ENCODE measurements at regions not wholly inside any gene's neighbourhood (a gene's known extent, or its start where the extent isn't known, plus 50 kb on each side); places are given as distances from the start of the nearest gene placed in this dataset.
"Not testable (repeated sequence)": the region's sequence is repeated elsewhere in the genome, so short reads cannot be mapped to it uniquely, and the experiment has no call there.

DNA sequence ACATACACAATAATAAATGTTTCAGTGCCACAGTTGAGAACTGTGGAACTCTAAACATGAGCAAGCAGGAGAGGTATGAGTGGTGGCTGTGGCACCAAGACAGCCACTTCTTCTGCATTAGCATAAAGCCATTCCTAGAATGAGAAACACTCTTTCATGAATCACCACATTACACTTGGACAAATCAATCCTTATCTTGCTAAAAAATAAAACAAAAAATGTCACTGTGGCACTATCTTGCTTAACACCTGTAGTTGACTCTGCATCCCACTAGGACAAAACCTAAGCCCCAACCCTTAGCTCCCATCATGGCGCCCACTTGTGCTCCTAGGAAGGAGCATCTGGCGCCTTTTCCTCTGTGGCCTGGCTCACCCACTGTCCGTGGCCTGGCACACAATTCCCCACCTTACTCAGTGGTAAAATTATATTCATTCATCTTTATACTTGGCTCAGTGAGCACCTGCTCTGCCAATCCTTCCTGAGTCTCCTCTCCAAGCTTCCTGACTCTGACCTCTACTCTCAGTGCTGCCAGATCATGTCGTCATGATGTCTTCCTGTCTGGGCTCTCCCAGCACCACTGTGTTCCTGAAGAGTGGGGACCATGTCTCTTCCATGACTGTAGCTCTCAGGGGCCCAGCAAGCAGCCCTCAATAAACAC, 272.9 kb downstream of the LNPK start:
- TF ChIP-seq, protein P1, sequence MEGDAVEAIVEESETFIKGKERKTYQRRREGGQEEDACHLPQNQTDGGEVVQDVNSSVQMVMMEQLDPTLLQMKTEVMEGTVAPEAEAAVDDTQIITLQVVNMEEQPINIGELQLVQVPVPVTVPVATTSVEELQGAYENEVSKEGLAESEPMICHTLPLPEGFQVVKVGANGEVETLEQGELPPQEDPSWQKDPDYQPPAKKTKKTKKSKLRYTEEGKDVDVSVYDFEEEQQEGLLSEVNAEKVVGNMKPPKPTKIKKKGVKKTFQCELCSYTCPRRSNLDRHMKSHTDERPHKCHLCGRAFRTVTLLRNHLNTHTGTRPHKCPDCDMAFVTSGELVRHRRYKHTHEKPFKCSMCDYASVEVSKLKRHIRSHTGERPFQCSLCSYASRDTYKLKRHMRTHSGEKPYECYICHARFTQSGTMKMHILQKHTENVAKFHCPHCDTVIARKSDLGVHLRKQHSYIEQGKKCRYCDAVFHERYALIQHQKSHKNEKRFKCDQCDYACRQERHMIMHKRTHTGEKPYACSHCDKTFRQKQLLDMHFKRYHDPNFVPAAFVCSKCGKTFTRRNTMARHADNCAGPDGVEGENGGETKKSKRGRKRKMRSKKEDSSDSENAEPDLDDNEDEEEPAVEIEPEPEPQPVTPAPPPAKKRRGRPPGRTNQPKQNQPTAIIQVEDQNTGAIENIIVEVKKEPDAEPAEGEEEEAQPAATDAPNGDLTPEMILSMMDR (IDR thresholded peaks at IDR 0.05; ENCODE audit: extremely low read depth, missing control alignments) = no peak
- DNase-seq (ENCODE audit: low spot score) = no peak

DNA sequence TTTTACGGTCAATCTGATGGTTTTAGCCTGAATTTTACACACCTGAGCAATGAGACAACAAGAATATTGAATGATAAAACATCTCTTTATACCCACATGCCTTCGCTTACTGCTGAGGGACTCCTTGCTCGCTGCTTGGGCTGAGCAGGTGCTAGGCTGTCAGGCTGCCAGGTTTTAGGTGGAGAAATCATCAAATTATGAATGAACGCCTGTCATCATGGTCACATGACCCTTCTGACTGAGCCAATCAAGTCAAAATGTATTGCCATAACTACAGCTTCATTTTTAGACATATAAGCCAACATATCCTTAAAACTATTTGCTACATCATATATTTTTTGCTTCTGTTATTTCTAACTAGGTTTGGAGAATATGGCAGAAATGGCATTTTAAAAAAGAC, 274.0 kb downstream of the LNPK start:
- TF ChIP-seq, protein P1 (IDR thresholded peaks at IDR 0.05; ENCODE audit: extremely low read depth, missing control alignments) = no peak
- no peak for DNase-seq (ENCODE audit: low spot score)

DNA sequence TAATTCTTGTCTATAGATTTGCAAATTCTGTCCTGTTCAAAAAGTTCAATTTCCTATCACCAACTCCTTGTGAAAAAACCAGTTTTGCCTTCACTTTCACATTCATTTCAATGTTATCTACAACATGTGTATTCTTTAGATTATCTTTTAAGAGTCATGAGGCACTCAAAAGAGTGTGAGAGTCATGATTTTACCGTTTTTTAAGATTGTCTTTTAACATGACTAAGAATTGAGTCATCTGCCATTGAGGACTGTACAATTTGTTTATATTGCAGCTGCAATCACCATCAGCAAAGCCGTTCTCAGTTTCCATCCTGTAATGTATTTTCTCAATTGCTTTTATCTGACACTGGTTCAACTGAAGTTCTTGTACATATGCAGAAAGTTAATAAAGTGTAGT, 275.8 kb downstream of the LNPK start:
- TF ChIP-seq, protein P1 (IDR thresholded peaks at IDR 0.05; ENCODE audit: extremely low read depth, missing control alignments) = no peak
- DNase-seq (ENCODE audit: low spot score) = no peak

DNA sequence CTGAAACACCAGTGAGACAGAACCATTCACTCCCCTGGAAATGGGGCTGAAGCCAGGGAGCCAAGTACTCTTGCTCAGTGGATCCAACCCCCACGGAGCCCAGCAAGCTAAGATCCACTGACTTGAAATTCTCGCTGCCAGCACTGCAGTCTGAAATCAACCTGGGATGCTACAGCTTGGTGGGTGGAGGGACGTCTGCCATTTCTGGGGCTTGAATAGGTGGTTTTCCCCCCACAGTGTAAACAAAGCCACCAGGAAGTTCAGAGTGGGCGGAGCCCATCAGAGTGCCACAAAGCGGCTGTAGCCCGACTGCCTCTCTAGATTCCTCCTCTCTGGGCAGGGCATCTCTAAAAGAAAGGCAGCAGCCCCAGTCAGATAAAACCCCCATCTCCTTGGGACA, 292.8 kb downstream of the LNPK start:
- no peak for DNase-seq (ENCODE audit: low spot score)
- TF ChIP-seq, protein P1 (IDR thresholded peaks at IDR 0.05; ENCODE audit: extremely low read depth, missing control alignments) = no peak

DNA sequence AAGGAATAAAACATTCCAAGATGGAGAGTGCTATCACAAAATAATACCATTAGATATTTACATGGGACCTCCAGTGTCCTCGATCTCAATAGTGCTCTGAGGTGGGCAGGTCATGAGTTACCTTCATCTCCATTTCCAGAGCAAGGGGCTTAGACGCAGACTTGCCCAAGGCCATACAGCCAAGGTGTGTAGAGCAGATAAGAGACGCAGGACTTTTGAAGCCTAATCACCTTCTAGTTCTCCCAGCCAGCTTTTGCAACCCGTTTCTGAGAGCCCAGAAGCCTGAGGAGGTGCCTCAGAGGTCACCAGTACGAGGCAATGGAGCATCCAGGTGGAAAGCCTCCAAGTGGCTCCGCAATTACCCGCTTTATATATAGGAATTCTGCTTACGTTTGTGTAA, 294.7 kb downstream of the LNPK start:
- TF ChIP-seq, protein P1 (IDR thresholded peaks at IDR 0.05; ENCODE audit: extremely low read depth, missing control alignments) = no peak
- no peak for DNase-seq (ENCODE audit: low spot score)

DNA sequence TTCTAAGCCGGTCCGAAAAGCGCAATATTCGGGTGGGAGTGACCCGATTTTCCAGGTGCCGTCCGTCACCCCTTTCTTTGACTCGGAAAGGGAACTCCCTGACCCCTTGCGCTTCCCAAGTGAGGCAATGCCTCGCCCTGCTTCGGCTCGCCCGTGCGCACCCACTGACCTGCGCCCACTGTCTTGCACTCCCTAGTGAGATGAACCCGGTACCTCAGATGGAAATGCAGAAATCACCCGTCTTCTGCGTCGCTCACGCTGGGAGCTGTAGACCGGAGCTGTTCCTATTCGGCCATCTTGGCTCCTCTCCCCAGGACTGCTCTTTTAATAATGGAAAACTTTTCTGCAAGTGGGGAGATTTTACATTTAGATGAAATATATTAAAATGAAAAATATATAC, 297.5 kb downstream of the LNPK start:
- DNase-seq (ENCODE audit: low spot score) = not testable (repeated sequence)

DNA sequence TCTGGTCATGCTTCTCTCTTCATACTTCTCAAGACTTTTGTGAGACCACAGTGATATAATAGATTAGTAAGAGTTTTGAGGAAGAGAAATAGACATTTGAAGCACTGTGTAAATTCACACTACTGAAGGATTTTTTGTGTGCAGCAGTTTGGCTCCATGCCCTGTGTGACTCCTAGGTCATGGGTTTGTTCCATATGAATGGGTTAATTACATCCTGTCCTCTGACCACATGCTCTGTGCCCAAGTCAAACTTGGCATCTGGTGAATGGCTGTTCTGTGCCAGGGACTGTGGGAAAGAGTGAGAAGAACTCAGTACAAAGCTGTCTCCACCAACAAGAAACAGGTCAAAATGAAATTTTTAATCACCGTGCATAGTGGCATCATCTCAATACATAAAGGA, 304.0 kb downstream of the LNPK start:
- TF ChIP-seq, protein P1 (IDR thresholded peaks at IDR 0.05; ENCODE audit: extremely low read depth, missing control alignments) = no peak
- DNase-seq (ENCODE audit: low spot score) = no peak

DNA sequence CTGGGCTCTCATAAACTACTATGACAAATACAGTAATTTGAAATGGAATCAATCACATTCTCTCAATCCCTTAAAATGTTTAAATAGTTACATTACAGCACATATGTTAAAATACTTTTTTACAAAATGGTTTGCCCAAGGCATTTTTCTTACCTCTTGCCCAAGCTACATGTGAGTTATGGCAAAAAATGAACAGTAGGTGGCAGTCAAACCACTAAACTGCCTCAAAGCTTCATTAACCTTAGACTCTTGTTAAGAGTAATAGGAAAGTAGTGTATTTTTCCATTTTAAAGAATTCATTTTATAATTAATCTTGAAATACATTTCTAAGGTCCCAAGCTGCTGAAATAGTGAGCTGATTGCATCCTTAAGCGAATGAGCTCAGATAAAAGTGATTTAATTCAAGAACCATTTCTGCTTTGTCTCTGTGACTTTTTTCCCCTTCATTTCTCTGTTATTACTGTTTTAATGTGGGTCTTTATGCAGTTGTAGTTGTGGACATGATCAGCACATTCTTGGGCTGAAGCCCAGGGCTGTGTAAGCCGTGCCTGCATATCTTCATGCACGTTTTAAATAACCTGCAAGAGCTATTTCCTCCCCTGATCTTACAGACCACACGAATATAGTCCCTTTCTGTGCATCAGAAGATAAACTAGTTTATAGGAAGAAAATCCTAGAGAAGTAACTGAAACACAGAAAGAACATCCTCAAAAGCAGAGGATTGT, 311.8 kb downstream of the LNPK start:
- TF ChIP-seq, protein P1 (IDR thresholded peaks at IDR 0.05; ENCODE audit: extremely low read depth, missing control alignments) = peak; percentile 41
- DNase-seq (ENCODE audit: low spot score) = peak; percentile 25

All from GM20000 (cell line).